Astrocyte (in vitro differentiated cells and primary cell): ENCODE measurements at regions not wholly inside any gene's neighbourhood (a gene's known extent, or its start where the extent isn't known, plus 50 kb on each side); places are given as distances from the start of the nearest gene placed in this dataset.

Source experiments
- DNase-seq: peaks from one replicate; pipeline ENCODE4 v3.0.0-alpha.2; 2010; ENCODE audit warnings: low read depth
- FAIRE-seq: peaks from 2 replicates; lab custom pipeline; 2011; peaks lifted over from hg19 to GRCh38; lab: Jason Lieb, UNC
- H2AFZ ChIP-seq: 2 replicates; pipeline ENCODE4 v1.6.0; 2012; ENCODE audit warnings: low read depth, low read length, inconsistent platforms
- H3K27ac ChIP-seq: 2 replicates; pipeline ENCODE4 v1.5.1; 2011; ENCODE audit warnings: low read depth, low read length, inconsistent platforms
- H3K27me3 ChIP-seq: 2 replicates; pipeline ENCODE4 v1.6.0; 2011; ENCODE audit warnings: low read length, inconsistent platforms; ENCODE audit not compliant: insufficient read depth
- H3K36me3 ChIP-seq: 2 replicates; pipeline ENCODE4 v1.5.1; 2011; ENCODE audit warnings: low read length, inconsistent platforms; ENCODE audit not compliant: insufficient read depth
- H3K4me1 ChIP-seq: 2 replicates; pipeline ENCODE4 v1.5.1; 2011; ENCODE audit warnings: low read length, inconsistent platforms; ENCODE audit not compliant: insufficient read depth
- H3K4me2 ChIP-seq: 2 replicates; pipeline ENCODE4 v1.6.0; 2012; ENCODE audit warnings: low read length, inconsistent platforms
- H3K4me3 ChIP-seq: 2 replicates; pipeline ENCODE4 v1.5.1; 2011; ENCODE audit warnings: low read depth, mild to moderate bottlenecking, low read length, inconsistent platforms; ENCODE audit not compliant: insufficient read depth
- H3K79me2 ChIP-seq: 2 replicates; pipeline ENCODE4 v1.6.0; 2012; ENCODE audit warnings: mild to moderate bottlenecking, low read length, inconsistent platforms; ENCODE audit not compliant: insufficient read depth
- H3K9ac ChIP-seq: 2 replicates; pipeline ENCODE4 v1.6.0; 2012; ENCODE audit warnings: mild to moderate bottlenecking, low read length, inconsistent platforms
- H3K9me3 ChIP-seq: 2 replicates; pipeline ENCODE4 v1.5.1; 2012; ENCODE audit warnings: low read depth, mild to moderate bottlenecking, low read length, inconsistent platforms; ENCODE audit not compliant: insufficient read depth
- H4K20me1 ChIP-seq: 2 replicates; pipeline ENCODE4 v1.6.0; 2012; ENCODE audit warnings: low read length, inconsistent platforms; ENCODE audit not compliant: insufficient read depth
- H3K27ac Mint-ChIP-seq: one replicate; pipeline ENCODE4 v1.8.0; 2021; ENCODE audit warnings: mild to moderate bottlenecking, mixed read lengths; ENCODE audit not compliant: unreplicated experiment
- H3K27me3 Mint-ChIP-seq: one replicate; pipeline ENCODE4 v1.8.0; 2021; ENCODE audit warnings: low read depth, mixed read lengths; ENCODE audit not compliant: unreplicated experiment
- H3K36me3 Mint-ChIP-seq: one replicate; pipeline ENCODE4 v1.8.0; 2021; ENCODE audit warnings: low read depth, mixed read lengths; ENCODE audit not compliant: unreplicated experiment
- H3K4me1 Mint-ChIP-seq: one replicate; pipeline ENCODE4 v1.8.0; 2021; ENCODE audit warnings: low read depth, mixed read lengths; ENCODE audit not compliant: unreplicated experiment
- H3K4me3 Mint-ChIP-seq: one replicate; pipeline ENCODE4 v1.8.0; 2021; ENCODE audit warnings: mild to moderate bottlenecking, moderate library complexity, mixed read lengths; ENCODE audit not compliant: unreplicated experiment
- H3K9me3 Mint-ChIP-seq: one replicate; pipeline ENCODE4 v1.8.0; 2021; ENCODE audit warnings: mild to moderate bottlenecking, mixed read lengths; ENCODE audit not compliant: unreplicated experiment
- EZH2 ChIP-seq: IDR thresholded peaks from 2 replicates; pipeline ENCODE4 v1.6.1; 2012; ENCODE audit warnings: mild to moderate bottlenecking, low read length, inconsistent platforms; ENCODE audit not compliant: insufficient read depth
- TF ChIP-seq, protein P1 (sequence below): IDR thresholded peaks from 2 replicates; pipeline ENCODE4 v1.5.1; 2011; ENCODE audit warnings: low read depth, mild to moderate bottlenecking, inconsistent platforms, low read length, moderate library complexity; ENCODE audit not compliant: insufficient read depth

DNA sequence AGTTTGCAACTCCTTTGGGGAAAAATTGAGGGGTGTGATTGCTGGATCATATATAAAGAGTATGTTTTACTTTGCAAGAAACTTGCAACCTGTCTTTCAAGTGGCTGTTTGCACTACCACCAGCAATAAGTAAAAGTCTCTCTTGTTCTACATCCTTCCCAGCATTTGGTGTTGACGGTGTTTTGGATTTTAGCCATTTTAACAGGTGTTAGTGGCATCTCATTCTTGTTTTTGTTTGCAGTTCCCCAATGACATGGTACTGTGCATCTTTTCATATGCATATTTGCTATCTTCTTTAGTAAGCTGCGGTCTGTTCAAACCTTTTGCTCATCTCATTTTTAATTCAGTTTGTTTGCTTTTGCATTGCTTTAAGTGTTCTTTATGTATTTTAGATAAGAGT lies 535.5 kb downstream of the LRRIQ3 start:
- Histone ChIP-seq H3K4me2 (no peak overlapping the region), H4K20me1 (no peaks in the 10 kb centered on the region), H3K27ac (no peak overlapping the region), H3K9ac (no peak overlapping the region), H3K27me3 (no peaks in the 10 kb centered on the region), H3K79me2 (no peaks in the 10 kb centered on the region), H3K36me3 (no peaks in the 10 kb centered on the region), H3K4me1 (no peaks in the 10 kb centered on the region), H2AFZ (no peak overlapping the region), H3K9me3 (no peaks in the 10 kb centered on the region), H3K4me3 (no peak overlapping the region)
- no peak for FAIRE-seq
- Mint-ChIP-seq H3K27ac (no peak overlapping the region), H3K9me3 (no peaks in the 10 kb centered on the region), H3K4me3 (no peak overlapping the region), H3K27me3 (no peaks in the 10 kb centered on the region), H3K36me3 (no peaks in the 10 kb centered on the region), H3K4me1 (peaks cover 8% of the 10 kb centered on the region)
- no peak for DNase-seq
- no peak for TF ChIP-seq EZH2
- TF ChIP-seq, protein P1, sequence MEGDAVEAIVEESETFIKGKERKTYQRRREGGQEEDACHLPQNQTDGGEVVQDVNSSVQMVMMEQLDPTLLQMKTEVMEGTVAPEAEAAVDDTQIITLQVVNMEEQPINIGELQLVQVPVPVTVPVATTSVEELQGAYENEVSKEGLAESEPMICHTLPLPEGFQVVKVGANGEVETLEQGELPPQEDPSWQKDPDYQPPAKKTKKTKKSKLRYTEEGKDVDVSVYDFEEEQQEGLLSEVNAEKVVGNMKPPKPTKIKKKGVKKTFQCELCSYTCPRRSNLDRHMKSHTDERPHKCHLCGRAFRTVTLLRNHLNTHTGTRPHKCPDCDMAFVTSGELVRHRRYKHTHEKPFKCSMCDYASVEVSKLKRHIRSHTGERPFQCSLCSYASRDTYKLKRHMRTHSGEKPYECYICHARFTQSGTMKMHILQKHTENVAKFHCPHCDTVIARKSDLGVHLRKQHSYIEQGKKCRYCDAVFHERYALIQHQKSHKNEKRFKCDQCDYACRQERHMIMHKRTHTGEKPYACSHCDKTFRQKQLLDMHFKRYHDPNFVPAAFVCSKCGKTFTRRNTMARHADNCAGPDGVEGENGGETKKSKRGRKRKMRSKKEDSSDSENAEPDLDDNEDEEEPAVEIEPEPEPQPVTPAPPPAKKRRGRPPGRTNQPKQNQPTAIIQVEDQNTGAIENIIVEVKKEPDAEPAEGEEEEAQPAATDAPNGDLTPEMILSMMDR: no peak

DNA sequence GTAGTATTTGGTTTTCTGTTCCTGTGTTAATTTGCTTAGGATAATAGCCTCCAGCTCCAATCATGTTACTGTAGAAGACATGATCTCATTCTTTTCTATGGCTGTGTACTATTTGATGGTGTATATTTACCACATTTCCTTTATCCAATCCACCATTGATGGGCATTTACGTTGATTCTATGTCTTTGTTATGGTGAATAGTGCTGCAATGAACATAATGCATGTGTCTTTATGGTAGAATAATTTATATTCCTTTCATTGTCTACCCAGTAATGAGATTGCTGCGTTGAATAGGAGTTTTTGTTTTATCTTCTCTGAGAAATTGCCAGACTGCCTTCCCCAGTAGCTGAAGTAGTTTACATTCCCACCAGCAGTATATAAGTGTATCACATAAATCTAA lies 538.8 kb downstream of the LRRIQ3 start:
- TF ChIP-seq, protein P1: no peak
- TF ChIP-seq EZH2: no peak
- H3K4me3 Mint-ChIP-seq: no peak overlapping the region
- H3K27me3 Mint-ChIP-seq: peaks cover 3% of the 10 kb centered on the region
- Histone ChIP-seq H3K79me2 (no peaks in the 10 kb centered on the region), H3K4me2 (no peak overlapping the region), H3K9ac (no peak overlapping the region), H3K4me3 (no peak overlapping the region), H4K20me1 (no peaks in the 10 kb centered on the region), H3K27ac (no peak overlapping the region), H2AFZ (no peak overlapping the region), H3K27me3 (no peaks in the 10 kb centered on the region), H3K9me3 (no peaks in the 10 kb centered on the region), H3K4me1 (no peaks in the 10 kb centered on the region), H3K36me3 (no peaks in the 10 kb centered on the region)
- no peak for FAIRE-seq
- peaks cover 8% of the 10 kb centered on the region for H3K4me1 Mint-ChIP-seq
- H3K9me3 Mint-ChIP-seq: no peaks in the 10 kb centered on the region
- no peak for DNase-seq
- H3K36me3 Mint-ChIP-seq: no peaks in the 10 kb centered on the region
- H3K27ac Mint-ChIP-seq: no peak overlapping the region

DNA sequence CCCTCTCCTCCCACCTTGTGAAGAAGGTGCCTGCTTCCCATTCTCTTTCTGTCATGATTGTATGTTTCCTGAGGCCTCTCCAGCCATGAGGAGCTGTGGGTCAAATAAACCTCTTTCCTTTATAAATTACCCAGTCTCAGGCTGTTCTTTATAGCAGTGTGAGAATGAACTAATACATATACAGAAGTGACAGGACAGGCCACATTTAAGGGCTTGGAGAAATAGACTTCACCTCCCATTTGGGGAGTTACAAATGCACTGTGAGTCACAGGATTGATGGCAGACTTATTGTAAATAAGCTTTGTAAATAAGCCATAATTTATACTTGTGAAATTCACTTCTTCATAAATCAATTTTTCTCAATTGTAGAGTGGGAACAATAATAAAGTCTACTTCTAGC lies 543.3 kb downstream of the LRRIQ3 start:
- TF ChIP-seq, protein P1: no peak
- no peak for TF ChIP-seq EZH2
- no peaks in the 10 kb centered on the region for H3K9me3 ChIP-seq
- no peak overlapping the region for H3K4me2 ChIP-seq
- Mint-ChIP-seq H3K36me3 (no peaks in the 10 kb centered on the region), H3K4me3 (no peak overlapping the region), H3K9me3 (no peaks in the 10 kb centered on the region), H3K27ac (no peak overlapping the region), H3K27me3 (peaks cover 3% of the 10 kb centered on the region), H3K4me1 (peaks cover 9% of the 10 kb centered on the region)
- no peak overlapping the region for H3K4me3 ChIP-seq
- no peaks in the 10 kb centered on the region for H4K20me1 ChIP-seq
- no peaks in the 10 kb centered on the region for H3K27me3 ChIP-seq
- H3K9ac ChIP-seq: no peak overlapping the region
- H3K4me1 ChIP-seq: no peaks in the 10 kb centered on the region
- FAIRE-seq: no peak
- H2AFZ ChIP-seq: no peak overlapping the region
- no peak overlapping the region for H3K27ac ChIP-seq
- no peak for DNase-seq
- no peaks in the 10 kb centered on the region for H3K36me3 ChIP-seq
- no peaks in the 10 kb centered on the region for H3K79me2 ChIP-seq
